A673 (cell line): ENCODE measurements at regions not wholly inside any gene's neighbourhood (a gene's known extent, or its start where the extent isn't known, plus 50 kb on each side); places are given as distances from the start of the nearest gene placed in this dataset.

Experiments
- BruUV-seq: library from RNA; stranded (reverse); fragments of 400-500 nt; replicated peaks from 2 replicates; lab custom pipeline; 2021; lab: Mats Ljungman, UMichigan
- CTCF ChIA-PET: fragments of 300-600 bp; sonication (Branson Sonifier 250); formaldehyde crosslinking; loops from one replicate; lab custom pipeline; 2022; ENCODE audit warnings: antibody characterized with exemption; lab: Charles Lee
- POLR2A ChIA-PET: fragments of 300-600 bp; sonication (Branson Sonifier 250); formaldehyde crosslinking; loops from one replicate; lab custom pipeline; 2022; ENCODE audit warnings: antibody characterized with exemption; ENCODE audit not compliant: low non-redundant PET; lab: Charles Lee
- DNase-seq: peaks from one replicate; pipeline ENCODE4 v3.0.0-alpha.2; 2015; ENCODE audit warnings: low spot score
- H3K27ac ChIP-seq: fragments of 200-600 bp; sonication (generic); 2 replicates; pipeline ENCODE4 v1.5.1; 2016; ENCODE audit warnings: mixed run types, low read depth, mild to moderate bottlenecking, mixed read lengths, antibody characterized with exemption, low read length; ENCODE audit not compliant: poor library complexity, severe bottlenecking
- H3K27me3 ChIP-seq: fragments of 200-600 bp; sonication (generic); replicated peaks from 2 replicates; pipeline ENCODE4 v1.6.1; 2017; ENCODE audit warnings: mixed run types, low read depth, mild to moderate bottlenecking, mixed read lengths, antibody characterized with exemption, low read length; ENCODE audit not compliant: insufficient read depth, poor library complexity
- H3K36me3 ChIP-seq: fragments of 200-600 bp; sonication (generic); 2 replicates; pipeline ENCODE4 v1.6.1; 2016; ENCODE audit warnings: mixed run types, mild to moderate bottlenecking, mixed read lengths, antibody characterized with exemption, low read length; ENCODE audit not compliant: insufficient read depth, poor library complexity, severe bottlenecking
- H3K4me1 ChIP-seq: fragments of 200-600 bp; sonication (generic); 2 replicates; pipeline ENCODE4 v1.6.1; 2017; ENCODE audit warnings: mixed run types, mild to moderate bottlenecking, mixed read lengths, antibody characterized with exemption, low read length; ENCODE audit not compliant: insufficient read depth, poor library complexity, severe bottlenecking
- H3K4me3 ChIP-seq: fragments of 200-600 bp; sonication (generic); 2 replicates; pipeline ENCODE4 v1.5.1; 2016; ENCODE audit warnings: low read depth, mixed run types, mild to moderate bottlenecking, mixed read lengths, low read length; ENCODE audit not compliant: poor library complexity, severe bottlenecking
- H3K9me3 ChIP-seq: fragments of 200-600 bp; sonication (generic); 2 replicates; pipeline ENCODE4 v1.6.1; 2016; ENCODE audit warnings: mixed run types, low read depth, mild to moderate bottlenecking, mixed read lengths, antibody characterized with exemption, low read length; ENCODE audit not compliant: poor library complexity, severe bottlenecking
- EZH2 ChIP-seq: fragments of 200-600 bp; sonication (generic); IDR thresholded peaks from 2 replicates; pipeline ENCODE4 v1.6.1; 2017; ENCODE audit warnings: borderline replicate concordance, low read depth, mild to moderate bottlenecking, mixed read lengths, antibody characterized with exemption, low read length; ENCODE audit not compliant: poor library complexity, severe bottlenecking
- intact Hi-C: fragments of 100-400 bp; cut with micrococcal nuclease; formaldehyde crosslinking; loops from one replicate; pipeline ENCODE4 v1.10.0; 2022; ENCODE audit not compliant: unreplicated experiment
- TF ChIP-seq, protein P1 (sequence below): fragments of 300-800, 200-600 bp; sonication (generic); conservative IDR thresholded peaks from 2 replicates; pipeline ENCODE4 v1.5.1; 2017; ENCODE audit warnings: low read depth, mild to moderate bottlenecking, antibody characterized with exemption, low read length, moderate library complexity, mixed read lengths

DNA sequence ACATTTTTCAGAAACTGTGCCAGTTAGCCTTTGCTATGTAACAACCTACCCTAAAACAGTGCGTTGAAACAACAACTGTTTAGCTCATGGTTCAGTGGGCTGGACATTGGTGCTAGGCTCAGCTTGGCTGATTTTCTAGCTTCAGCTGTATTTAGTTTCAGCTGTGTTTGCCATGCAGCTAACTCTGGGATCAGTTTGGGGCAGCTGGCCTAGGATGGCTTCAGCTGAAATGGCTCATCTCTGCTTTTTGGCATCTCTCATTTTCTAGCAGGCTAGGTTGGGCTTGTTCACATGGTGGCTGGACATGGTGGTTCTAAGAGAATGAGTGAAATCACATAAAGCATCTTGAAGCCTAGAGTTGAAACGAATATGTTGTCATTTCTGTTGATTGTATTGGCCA, 464.2 kb downstream of the QKI start:
- Histone ChIP-seq H3K27me3 (no peaks in the 10 kb centered on the region), H3K4me3 (no peak overlapping the region), H3K36me3 (no peaks in the 10 kb centered on the region), H3K27ac (no peak overlapping the region), H3K9me3 (no peaks in the 10 kb centered on the region), H3K4me1 (no peaks in the 10 kb centered on the region)
- POLR2A ChIA-PET: no interaction called here
- no peak for TF ChIP-seq EZH2
- TF ChIP-seq, protein P1, sequence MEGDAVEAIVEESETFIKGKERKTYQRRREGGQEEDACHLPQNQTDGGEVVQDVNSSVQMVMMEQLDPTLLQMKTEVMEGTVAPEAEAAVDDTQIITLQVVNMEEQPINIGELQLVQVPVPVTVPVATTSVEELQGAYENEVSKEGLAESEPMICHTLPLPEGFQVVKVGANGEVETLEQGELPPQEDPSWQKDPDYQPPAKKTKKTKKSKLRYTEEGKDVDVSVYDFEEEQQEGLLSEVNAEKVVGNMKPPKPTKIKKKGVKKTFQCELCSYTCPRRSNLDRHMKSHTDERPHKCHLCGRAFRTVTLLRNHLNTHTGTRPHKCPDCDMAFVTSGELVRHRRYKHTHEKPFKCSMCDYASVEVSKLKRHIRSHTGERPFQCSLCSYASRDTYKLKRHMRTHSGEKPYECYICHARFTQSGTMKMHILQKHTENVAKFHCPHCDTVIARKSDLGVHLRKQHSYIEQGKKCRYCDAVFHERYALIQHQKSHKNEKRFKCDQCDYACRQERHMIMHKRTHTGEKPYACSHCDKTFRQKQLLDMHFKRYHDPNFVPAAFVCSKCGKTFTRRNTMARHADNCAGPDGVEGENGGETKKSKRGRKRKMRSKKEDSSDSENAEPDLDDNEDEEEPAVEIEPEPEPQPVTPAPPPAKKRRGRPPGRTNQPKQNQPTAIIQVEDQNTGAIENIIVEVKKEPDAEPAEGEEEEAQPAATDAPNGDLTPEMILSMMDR: no peak
- intact Hi-C loops: no loop called here
- no peak for DNase-seq
- BruUV-seq: no TSS peak
- CTCF ChIA-PET: no interaction called here

GRCh38 chr6:163877877-163878639, 463.5 kb downstream of the QKI start:
- no peaks in the 10 kb centered on the region for H3K36me3 ChIP-seq
- no peaks in the 10 kb centered on the region for H3K4me1 ChIP-seq
- POLR2A ChIA-PET: no interaction called here
- no peak overlapping the region for H3K27ac ChIP-seq
- no peak overlapping the region for H3K4me3 ChIP-seq
- CTCF ChIA-PET: no interaction called here
- intact Hi-C loops: no loop called here
- no TSS peak for BruUV-seq
- H3K27me3 ChIP-seq: no peaks in the 10 kb centered on the region
- no peaks in the 10 kb centered on the region for H3K9me3 ChIP-seq
- TF ChIP-seq EZH2: no peak
- TF ChIP-seq, protein P1: no peak
- no peak for DNase-seq

- Histone ChIP-seq H3K4me1 (peaks cover 10% of the 10 kb centered on the region), H3K9me3 (no peaks in the 10 kb centered on the region), H3K27ac (no peak overlapping the region), H3K4me3 (no peak overlapping the region), H3K27me3 (no peaks in the 10 kb centered on the region), H3K36me3 (no peaks in the 10 kb centered on the region)
- DNase-seq: no peak
- ChIA-PET CTCF (no interaction called here), POLR2A (no interaction called here)
- TF ChIP-seq, protein P1: no peak
- no peak for TF ChIP-seq EZH2
- no TSS peak for BruUV-seq
- intact Hi-C loops: no loop called here
Observed at GRCh38 chr6:163876391-163876790, 461.9 kb downstream of the QKI start.
